K562 (cell line): ENCODE measurements at regions not wholly inside any gene's neighbourhood (a gene's known extent, or its start where the extent isn't known, plus 50 kb on each side); places are given as distances from the start of the nearest gene placed in this dataset.

Source experiments
- BHLHE40 ChIP-seq: IDR thresholded peaks from 2 replicates; pipeline ENCODE4 v1.6.1; 2011; ENCODE audit warnings: low read length, improper control_type of control experiment
- FIP1L1 ChIP-seq: fragments of 200-400 bp; formaldehyde crosslinking; IDR thresholded peaks from 2 replicates; pipeline ENCODE4 v1.6.1; 2018; ENCODE audit warnings: mild to moderate bottlenecking, low read depth, low read length; ENCODE audit not compliant: poor library complexity, severe bottlenecking
- GTF2A2 ChIP-seq: IDR thresholded peaks from 2 replicates; pipeline ENCODE4 v1.6.1; 2016; ENCODE audit warnings: mild to moderate bottlenecking, missing genetic modification characterization, missing compliant biosample characterization
- ILK ChIP-seq: fragments of 450-650 bp; IDR thresholded peaks from 2 replicates; pipeline ENCODE4 v1.6.1; 2016; ENCODE audit warnings: missing genetic modification characterization, low read depth, mild to moderate bottlenecking, missing compliant biosample characterization, moderate library complexity, borderline replicate concordance
- LEF1 ChIP-seq: fragments of 450-650 bp; IDR thresholded peaks from 2 replicates; pipeline ENCODE4 v1.6.1; 2016; ENCODE audit warnings: mild to moderate bottlenecking
- MCM3 ChIP-seq: fragments of 450-650 bp; IDR thresholded peaks from 2 replicates; pipeline ENCODE4 v1.6.1; 2016
- MTA3 ChIP-seq: fragments of 450-650 bp; formaldehyde crosslinking; IDR thresholded peaks from 2 replicates; pipeline ENCODE4 v1.6.1; 2017; ENCODE audit warnings: mild to moderate bottlenecking, borderline replicate concordance
- NCOA6 ChIP-seq: fragments of 450-650 bp; IDR thresholded peaks from 2 replicates; pipeline ENCODE4 v1.6.1; 2017; ENCODE audit warnings: mild to moderate bottlenecking
- NFYB ChIP-seq: IDR thresholded peaks from 2 replicates; pipeline ENCODE4 v1.6.1; 2011; ENCODE audit warnings: mild to moderate bottlenecking, moderate library complexity; ENCODE audit not compliant: insufficient read length; ENCODE audit errors: extremely low read depth
- RFX1 ChIP-seq: fragments of 450-650 bp; IDR thresholded peaks from 2 replicates; pipeline ENCODE4 v1.6.1; 2016; ENCODE audit warnings: mild to moderate bottlenecking, moderate library complexity
- TSC22D4 ChIP-seq: fragments of 450-650 bp; IDR thresholded peaks from 2 replicates; pipeline ENCODE4 v1.6.1; 2016; ENCODE audit warnings: missing genetic modification characterization, missing biosample characterization, control low read depth
- U2AF2 ChIP-seq: fragments of 200-400 bp; formaldehyde crosslinking; optimal IDR thresholded peaks from 2 replicates; pipeline ENCODE3; 2017; ENCODE audit warnings: low read depth, mild to moderate bottlenecking, low read length
- XRCC5 ChIP-seq: fragments of 200-400 bp; formaldehyde crosslinking; IDR thresholded peaks from 2 replicates; pipeline ENCODE4 v1.6.1; 2017; ENCODE audit warnings: low read depth, mild to moderate bottlenecking, low read length
- ZBTB8A ChIP-seq: fragments of 450-650 bp; IDR thresholded peaks from 2 replicates; pipeline ENCODE4 v1.6.1; 2018; ENCODE audit warnings: mild to moderate bottlenecking, moderate library complexity; ENCODE audit not compliant: partially characterized antibody
- ZNF253 ChIP-seq: fragments of 250-450 bp; sonication (Bioruptor Pico); conservative IDR thresholded peaks from 2 replicates; pipeline ENCODE4 v1.6.1; 2021; ENCODE audit warnings: mild to moderate bottlenecking
- ZNF79 ChIP-seq: fragments of 250-450 bp; sonication (Bioruptor Pico); IDR thresholded peaks from 2 replicates; pipeline ENCODE4 v1.4.0; 2020; ENCODE audit warnings: low read depth, mild to moderate bottlenecking, moderate library complexity
- ZSCAN32 ChIP-seq: fragments of 450-650 bp; formaldehyde crosslinking; IDR thresholded peaks from 2 replicates; pipeline ENCODE4 v1.4.0; 2020; ENCODE audit warnings: mild to moderate bottlenecking, moderate library complexity
- TF ChIP-seq, protein P1 (sequence below): sonication (generic); formaldehyde crosslinking; IDR thresholded peaks from 2 replicates; pipeline ENCODE4 v1.8.0; 2023; ENCODE audit warnings: missing genetic modification reagents, mild to moderate bottlenecking, borderline replicate concordance
- TF ChIP-seq, protein P2 (sequence below): sonication (generic); formaldehyde crosslinking; IDR thresholded peaks from 2 replicates; pipeline ENCODE4 v1.8.0; 2023; ENCODE audit warnings: mild to moderate bottlenecking, missing genetic modification reagents
- TF ChIP-seq, protein P3 (sequence below): sonication (generic); formaldehyde crosslinking; IDR thresholded peaks from 2 replicates; pipeline ENCODE4 v1.8.0; 2022; ENCODE audit warnings: missing genetic modification reagents, mild to moderate bottlenecking, borderline replicate concordance
- TF ChIP-seq, protein P4 (sequence below): fragments of 450-650 bp; formaldehyde crosslinking; IDR thresholded peaks from 2 replicates; pipeline ENCODE4 v1.4.0; 2022; ENCODE audit warnings: missing genetic modification characterization

DNA sequence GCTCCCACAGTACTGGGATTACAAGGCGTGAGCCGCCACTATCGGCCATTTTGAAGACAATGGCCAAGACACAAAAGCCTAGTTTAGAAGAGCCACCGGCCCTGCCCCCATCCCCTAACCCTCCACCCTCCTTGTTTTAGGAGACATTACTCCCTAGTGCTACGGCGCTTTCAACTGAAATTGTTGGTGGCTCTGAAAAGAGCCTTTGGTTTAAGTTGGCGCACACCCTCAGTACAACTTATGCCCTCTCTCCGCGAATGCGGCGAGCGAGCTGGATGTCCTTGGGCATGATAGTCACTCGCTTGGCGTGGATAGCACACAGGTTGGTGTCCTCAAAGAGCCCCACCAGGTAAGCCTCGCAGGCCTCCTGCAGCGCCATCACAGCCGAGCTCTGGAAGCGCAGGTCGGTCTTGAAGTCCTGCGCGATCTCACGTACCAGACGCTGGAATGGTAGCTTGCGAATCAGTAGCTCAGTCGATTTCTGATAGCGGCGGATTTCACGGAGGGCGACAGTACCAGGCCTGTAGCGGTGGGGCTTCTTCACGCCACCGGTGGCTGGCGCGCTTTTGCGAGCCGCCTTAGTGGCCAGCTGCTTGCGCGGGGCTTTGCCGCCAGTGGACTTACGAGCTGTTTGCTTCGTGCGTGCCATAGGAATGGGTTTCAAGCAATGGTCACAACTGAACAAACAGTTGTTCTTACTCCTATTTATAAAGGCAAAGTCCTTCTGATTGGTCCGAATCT lies 114.9 kb upstream of the BTN3A2 start (continued):
- TF ChIP-seq, protein P1, sequence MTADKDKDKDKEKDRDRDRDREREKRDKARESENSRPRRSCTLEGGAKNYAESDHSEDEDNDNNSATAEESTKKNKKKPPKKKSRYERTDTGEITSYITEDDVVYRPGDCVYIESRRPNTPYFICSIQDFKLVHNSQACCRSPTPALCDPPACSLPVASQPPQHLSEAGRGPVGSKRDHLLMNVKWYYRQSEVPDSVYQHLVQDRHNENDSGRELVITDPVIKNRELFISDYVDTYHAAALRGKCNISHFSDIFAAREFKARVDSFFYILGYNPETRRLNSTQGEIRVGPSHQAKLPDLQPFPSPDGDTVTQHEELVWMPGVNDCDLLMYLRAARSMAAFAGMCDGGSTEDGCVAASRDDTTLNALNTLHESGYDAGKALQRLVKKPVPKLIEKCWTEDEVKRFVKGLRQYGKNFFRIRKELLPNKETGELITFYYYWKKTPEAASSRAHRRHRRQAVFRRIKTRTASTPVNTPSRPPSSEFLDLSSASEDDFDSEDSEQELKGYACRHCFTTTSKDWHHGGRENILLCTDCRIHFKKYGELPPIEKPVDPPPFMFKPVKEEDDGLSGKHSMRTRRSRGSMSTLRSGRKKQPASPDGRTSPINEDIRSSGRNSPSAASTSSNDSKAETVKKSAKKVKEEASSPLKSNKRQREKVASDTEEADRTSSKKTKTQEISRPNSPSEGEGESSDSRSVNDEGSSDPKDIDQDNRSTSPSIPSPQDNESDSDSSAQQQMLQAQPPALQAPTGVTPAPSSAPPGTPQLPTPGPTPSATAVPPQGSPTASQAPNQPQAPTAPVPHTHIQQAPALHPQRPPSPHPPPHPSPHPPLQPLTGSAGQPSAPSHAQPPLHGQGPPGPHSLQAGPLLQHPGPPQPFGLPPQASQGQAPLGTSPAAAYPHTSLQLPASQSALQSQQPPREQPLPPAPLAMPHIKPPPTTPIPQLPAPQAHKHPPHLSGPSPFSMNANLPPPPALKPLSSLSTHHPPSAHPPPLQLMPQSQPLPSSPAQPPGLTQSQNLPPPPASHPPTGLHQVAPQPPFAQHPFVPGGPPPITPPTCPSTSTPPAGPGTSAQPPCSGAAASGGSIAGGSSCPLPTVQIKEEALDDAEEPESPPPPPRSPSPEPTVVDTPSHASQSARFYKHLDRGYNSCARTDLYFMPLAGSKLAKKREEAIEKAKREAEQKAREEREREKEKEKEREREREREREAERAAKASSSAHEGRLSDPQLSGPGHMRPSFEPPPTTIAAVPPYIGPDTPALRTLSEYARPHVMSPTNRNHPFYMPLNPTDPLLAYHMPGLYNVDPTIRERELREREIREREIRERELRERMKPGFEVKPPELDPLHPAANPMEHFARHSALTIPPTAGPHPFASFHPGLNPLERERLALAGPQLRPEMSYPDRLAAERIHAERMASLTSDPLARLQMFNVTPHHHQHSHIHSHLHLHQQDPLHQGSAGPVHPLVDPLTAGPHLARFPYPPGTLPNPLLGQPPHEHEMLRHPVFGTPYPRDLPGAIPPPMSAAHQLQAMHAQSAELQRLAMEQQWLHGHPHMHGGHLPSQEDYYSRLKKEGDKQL (CRISPR knock-in tag): no peak
- peak; percentile 82 for TF ChIP-seq FIP1L1
- TF ChIP-seq ZBTB8A: no peak
- TF ChIP-seq U2AF2: no peak
- TF ChIP-seq LEF1: no peak; the same call in 1 of the 2 replicates
- TF ChIP-seq NFYB: no peak
- TF ChIP-seq, protein P2, sequence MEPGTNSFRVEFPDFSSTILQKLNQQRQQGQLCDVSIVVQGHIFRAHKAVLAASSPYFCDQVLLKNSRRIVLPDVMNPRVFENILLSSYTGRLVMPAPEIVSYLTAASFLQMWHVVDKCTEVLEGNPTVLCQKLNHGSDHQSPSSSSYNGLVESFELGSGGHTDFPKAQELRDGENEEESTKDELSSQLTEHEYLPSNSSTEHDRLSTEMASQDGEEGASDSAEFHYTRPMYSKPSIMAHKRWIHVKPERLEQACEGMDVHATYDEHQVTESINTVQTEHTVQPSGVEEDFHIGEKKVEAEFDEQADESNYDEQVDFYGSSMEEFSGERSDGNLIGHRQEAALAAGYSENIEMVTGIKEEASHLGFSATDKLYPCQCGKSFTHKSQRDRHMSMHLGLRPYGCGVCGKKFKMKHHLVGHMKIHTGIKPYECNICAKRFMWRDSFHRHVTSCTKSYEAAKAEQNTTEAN (CRISPR knock-in tag): no peak
- TF ChIP-seq, protein P3, sequence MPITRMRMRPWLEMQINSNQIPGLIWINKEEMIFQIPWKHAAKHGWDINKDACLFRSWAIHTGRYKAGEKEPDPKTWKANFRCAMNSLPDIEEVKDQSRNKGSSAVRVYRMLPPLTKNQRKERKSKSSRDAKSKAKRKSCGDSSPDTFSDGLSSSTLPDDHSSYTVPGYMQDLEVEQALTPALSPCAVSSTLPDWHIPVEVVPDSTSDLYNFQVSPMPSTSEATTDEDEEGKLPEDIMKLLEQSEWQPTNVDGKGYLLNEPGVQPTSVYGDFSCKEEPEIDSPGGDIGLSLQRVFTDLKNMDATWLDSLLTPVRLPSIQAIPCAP (CRISPR knock-in tag): no peak
- TF ChIP-seq MTA3: peak; percentile 85
- no peak for TF ChIP-seq RFX1
- no peak for TF ChIP-seq ZSCAN32 (CRISPR knock-in tag)
- TF ChIP-seq TSC22D4 (tag): no peak
- 0 out of 2 replicates have a peak, but pooled peaks have one; percentile 36 for TF ChIP-seq GTF2A2 (tag)
- TF ChIP-seq NCOA6: no peak
- no peak for TF ChIP-seq BHLHE40
- no peak for TF ChIP-seq ZNF253 (CRISPR knock-in tag)
- no peak for TF ChIP-seq ILK (tag)
- TF ChIP-seq MCM3: no peak
- no peak for TF ChIP-seq ZNF79 (CRISPR knock-in tag)
- TF ChIP-seq XRCC5: no peak
- TF ChIP-seq, protein P4, sequence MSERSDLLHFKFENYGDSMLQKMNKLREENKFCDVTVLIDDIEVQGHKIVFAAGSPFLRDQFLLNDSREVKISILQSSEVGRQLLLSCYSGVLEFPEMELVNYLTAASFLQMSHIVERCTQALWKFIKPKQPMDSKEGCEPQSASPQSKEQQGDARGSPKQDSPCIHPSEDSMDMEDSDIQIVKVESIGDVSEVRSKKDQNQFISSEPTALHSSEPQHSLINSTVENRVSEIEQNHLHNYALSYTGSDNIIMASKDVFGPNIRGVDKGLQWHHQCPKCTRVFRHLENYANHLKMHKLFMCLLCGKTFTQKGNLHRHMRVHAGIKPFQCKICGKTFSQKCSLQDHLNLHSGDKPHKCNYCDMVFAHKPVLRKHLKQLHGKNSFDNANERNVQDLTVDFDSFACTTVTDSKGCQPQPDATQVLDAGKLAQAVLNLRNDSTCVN: no peak
